Kidney (tissue), 13 donors: ENCODE measurements at regions not wholly inside any gene's neighbourhood (a gene's known extent, or its start where the extent isn't known, plus 50 kb on each side); places are given as distances from the start of the nearest gene placed in this dataset.
"Not testable (repeated sequence)": the region's sequence is repeated elsewhere in the genome, so short reads cannot be mapped to it uniquely, and the experiment has no call there.

ENCODE experiments used
- DNase-seq, 5 donors: peaks; one replicate each; pipeline ENCODE4 v3.0.0-alpha.2; 2013 to 2020
- FAIRE-seq: peaks from 2 replicates; lab custom pipeline; 2012; peaks lifted over from hg19 to GRCh38; lab: Jason Lieb, UNC
- H3K27ac ChIP-seq, 2 donors: one replicate each; pipeline ENCODE4 v1.7.0; 2013; ENCODE audit warnings: low read depth in 2 of 2, low read length in 2 of 2, inconsistent platforms in 1 of 2
- H3K27me3 ChIP-seq: one replicate; pipeline ENCODE4 v1.7.1; 2013; ENCODE audit warnings: low read length, inconsistent platforms; ENCODE audit not compliant: control insufficient read depth, insufficient read depth
- H3K36me3 ChIP-seq, 3 donors: one replicate each; pipeline versions ENCODE4 v1.7.0 to v1.7.1; 2013; ENCODE audit warnings: low read length in 3 of 3, control low read depth in 1 of 3, inconsistent platforms in 1 of 3; ENCODE audit not compliant: insufficient read depth in 3 of 3, control insufficient read depth in 2 of 3
- H3K4me1 ChIP-seq, 3 donors: one replicate each; pipeline versions ENCODE4 v1.7.0 to v1.7.1; 2013; ENCODE audit warnings: low read length in 3 of 3, inconsistent platforms in 1 of 3, low read depth in 1 of 3; ENCODE audit not compliant: control insufficient read depth in 2 of 3, insufficient read depth in 2 of 3
- H3K4me3 ChIP-seq, 3 donors: one replicate each; pipeline versions ENCODE4 v1.7.0 to v1.8.1; 2013; ENCODE audit warnings: low read length in 3 of 3, control low read depth in 1 of 3, inconsistent platforms in 1 of 3
- H3K9ac ChIP-seq, 3 donors: one replicate each; pipeline versions ENCODE4 v1.7.0 to v1.7.1; 2013; ENCODE audit warnings: low read length in 3 of 3, control low read depth in 1 of 3, inconsistent platforms in 1 of 3
- H3K9me3 ChIP-seq, 3 donors: one replicate each; pipeline versions ENCODE4 v1.7.0 to v1.7.1; 2013; ENCODE audit warnings: low read length in 3 of 3, control low read depth in 1 of 3, inconsistent platforms in 1 of 3; ENCODE audit not compliant: control insufficient read depth in 2 of 3, insufficient read depth in 1 of 3
- CTCF ChIP-seq: IDR thresholded peaks from 3 replicates; pipeline ENCODE4 v1.5.1; 2012; ENCODE audit warnings: mild to moderate bottlenecking, moderate library complexity, borderline replicate concordance; ENCODE audit not compliant: insufficient read depth; ENCODE audit errors: extremely low read depth
- intact Hi-C: fragments of 100-400 bp; cut with DNase I; formaldehyde crosslinking; loops from one replicate; pipeline ENCODE4 v1.11.1; 2022
- donor health status: control.
- donor health status: control.
- donor health status: control.
- donor health status: control.
- donor health status: control.
- donor health status: DM: yes; HTN: yes; CAD: no.
- donor health status: Normal renal cell carcinoma (clear cell type).

- Histone ChIP-seq H3K36me3 (no peaks in the 10 kb centered on the region), H3K4me3 (no peak overlapping the region), H3K9ac (no peak overlapping the region), H3K9me3 (no peaks in the 10 kb centered on the region), H3K4me1 (no peaks in the 10 kb centered on the region), H3K27ac (no peak overlapping the region), H3K27me3 (no peaks in the 10 kb centered on the region)
- FAIRE-seq (no peak), DNase-seq (peak in 3 of 5 donors; percentile 33 to 66 (median 54))
- intact Hi-C loops = no loop called here
- TF ChIP-seq CTCF = no peak
Observed at GRCh38 chr4:17012451-17012850, 114.0 kb upstream of the LDB2 start.

GRCh38 chr4:17010426-17011087, 112.1 kb upstream of the LDB2 start:
- intact Hi-C loops = no loop called here
- Histone ChIP-seq H3K4me3 (no peak overlapping the region), H3K4me1 (no peaks in the 10 kb centered on the region), H3K36me3 (no peaks in the 10 kb centered on the region), H3K27me3 (no peaks in the 10 kb centered on the region), H3K9me3 (no peaks in the 10 kb centered on the region), H3K9ac (no peak overlapping the region), H3K27ac (no peak overlapping the region)
- no peak for DNase-seq
- no peak for TF ChIP-seq CTCF
- no peak for FAIRE-seq

GRCh38 chr4:17009871-17010367, 111.5 kb upstream of the LDB2 start:
- Histone ChIP-seq H3K9ac (no peak overlapping the region), H3K4me1 (no peaks in the 10 kb centered on the region), H3K4me3 (no peak overlapping the region), H3K9me3 (no peaks in the 10 kb centered on the region), H3K36me3 (no peaks in the 10 kb centered on the region), H3K27ac (no peak overlapping the region), H3K27me3 (no peaks in the 10 kb centered on the region)
- FAIRE-seq (no peak), DNase-seq (no peak)
- intact Hi-C loops = no loop called here
- no peak for TF ChIP-seq CTCF

- FAIRE-seq = no peak
- Histone ChIP-seq H3K27me3 (no peaks in the 10 kb centered on the region), H3K9me3 (no peaks in the 10 kb centered on the region), H3K36me3 (no peaks in the 10 kb centered on the region), H3K4me1 (no peaks in the 10 kb centered on the region), H3K4me3 (no peak overlapping the region), H3K9ac (no peak overlapping the region), H3K27ac (no peak overlapping the region)
- no peak for TF ChIP-seq CTCF
- DNase-seq = no peak
- intact Hi-C loops = no loop called here
Observed at GRCh38 chr4:17008834-17009345, 110.4 kb upstream of the LDB2 start.

- not testable (repeated sequence) for H3K27me3 ChIP-seq, FAIRE-seq, H3K9me3 ChIP-seq
Observed at GRCh38 chr4:17003606-17004392, 105.4 kb upstream of the LDB2 start.

More at GRCh38 chr4:17003606-17004392, 105.4 kb upstream of the LDB2 start:
- H3K4me3 ChIP-seq, H3K9ac ChIP-seq, H3K27ac ChIP-seq, DNase-seq, H3K4me1 ChIP-seq, H3K36me3 ChIP-seq, intact Hi-C loops: not testable (repeated sequence)
